Fibroblast of lung (primary cell): ENCODE measurements at regions not wholly inside any gene's neighbourhood (a gene's known extent, or its start where the extent isn't known, plus 50 kb on each side); places are given as distances from the start of the nearest gene placed in this dataset.

Experiments used
- DNase-seq, 2 donors: peaks; one replicate each; pipeline versions ENCODE4 v3.0.0 to v3.0.0-alpha.2; 2010; ENCODE audit warnings: low read depth in 2 of 2
- H2AFZ ChIP-seq: 2 replicates; pipeline ENCODE4 v1.5.1; 2012; ENCODE audit warnings: low read length, control low read depth, inconsistent platforms
- H3K27ac ChIP-seq: 2 replicates; pipeline ENCODE4 v1.5.1; 2011; ENCODE audit warnings: low read length, control low read depth; ENCODE audit not compliant: insufficient read depth
- H3K27me3 ChIP-seq: 2 replicates; pipeline ENCODE4 v1.5.1; 2011; ENCODE audit warnings: mild to moderate bottlenecking, low read length; ENCODE audit not compliant: control insufficient read depth, insufficient read depth
- H3K36me3 ChIP-seq: 2 replicates; pipeline ENCODE4 v1.5.1; 2011; ENCODE audit warnings: low read length; ENCODE audit not compliant: control insufficient read depth, insufficient read depth
- H3K4me1 ChIP-seq: 2 replicates; pipeline ENCODE4 v1.5.1; 2011; ENCODE audit warnings: low read length; ENCODE audit not compliant: control insufficient read depth, insufficient read depth; ENCODE audit errors: extremely low read depth
- H3K4me2 ChIP-seq: 2 replicates; pipeline ENCODE4 v1.5.1; 2011; ENCODE audit warnings: low read length, control low read depth; ENCODE audit not compliant: insufficient read depth; ENCODE audit errors: extremely low read depth
- H3K4me3 ChIP-seq, 4 experiments: fragments of 200-600 bp in 1 of 4; sonication (generic) in 1 of 4; replicated peaks in 1 of 4; 2 replicates each; pipeline ENCODE4 v1.5.1; 2011 to 2016; ENCODE audit warnings: low read length in 4 of 4, low read depth in 3 of 4, mild to moderate bottlenecking in 3 of 4, control low read depth in 2 of 4, inconsistent platforms in 1 of 4, mixed read lengths in 1 of 4; ENCODE audit not compliant: insufficient read depth in 1 of 4; ENCODE audit errors: control extremely low read depth in 1 of 4
- H3K79me2 ChIP-seq: 2 replicates; pipeline ENCODE4 v1.5.1; 2012; ENCODE audit warnings: mild to moderate bottlenecking, low read length, inconsistent platforms; ENCODE audit not compliant: control insufficient read depth, insufficient read depth
- H3K9ac ChIP-seq: 2 replicates; pipeline ENCODE4 v1.5.1; 2011; ENCODE audit warnings: mild to moderate bottlenecking, low read length, control low read depth; ENCODE audit not compliant: insufficient read depth
- H3K9me3 ChIP-seq: 2 replicates; pipeline ENCODE4 v1.5.1; 2012; ENCODE audit warnings: low read depth, low read length; ENCODE audit not compliant: control insufficient read depth, insufficient read depth
- H4K20me1 ChIP-seq: 2 replicates; pipeline ENCODE4 v1.5.1; 2011; ENCODE audit warnings: low read length; ENCODE audit not compliant: control insufficient read depth, insufficient read depth; ENCODE audit errors: extremely low read depth
- CTCF ChIP-seq, 2 donors: IDR thresholded peaks in 1 of 2; conservative IDR thresholded peaks in 1 of 2; 1 replicate in 1 of 2; 2 replicates in 1 of 2; pipeline ENCODE4 v1.5.1; 2011 to 2012; ENCODE audit warnings: low read length in 2 of 2, control low read depth in 1 of 2, inconsistent platforms in 1 of 2, low read depth in 1 of 2, mild to moderate bottlenecking in 1 of 2
- EZH2 ChIP-seq: IDR thresholded peaks from 2 replicates; pipeline ENCODE4 v1.5.1; 2012; ENCODE audit warnings: low read length, control low read depth, mild to moderate bottlenecking; ENCODE audit errors: missing control alignments

DNA sequence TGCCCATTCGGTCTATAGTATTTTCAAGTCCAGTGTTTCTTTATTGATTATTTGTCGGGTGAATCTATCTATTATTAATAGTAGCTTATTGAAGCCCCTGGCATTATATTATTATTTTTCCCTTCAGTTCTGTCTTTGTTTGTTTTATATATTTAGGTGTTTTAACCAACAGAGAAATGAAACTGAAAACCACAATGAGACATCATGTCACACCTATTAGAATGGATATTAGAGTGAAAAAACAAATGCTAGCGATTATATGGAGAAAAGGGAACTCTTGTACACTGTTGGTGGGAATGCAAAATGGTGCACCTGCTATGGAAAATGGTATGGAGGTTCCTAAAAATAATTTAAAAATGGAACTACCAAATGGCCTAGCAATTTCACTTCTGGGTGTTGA is 272.5 kb downstream of the ADAM29 start:
- no peak overlapping the region for H3K27ac ChIP-seq
- no peaks in the 10 kb centered on the region for H3K79me2 ChIP-seq
- no peak for TF ChIP-seq EZH2
- TF ChIP-seq CTCF (conservative IDR thresholded peaks at IDR 0.05 in 1 of 2, IDR thresholded peaks at IDR 0.05 in 1 of 2; ENCODE audit: low read depth in 1 of 2, low read length in 2 of 2) = no peak
- H3K4me3 ChIP-seq = no peak overlapping the region
- no peak overlapping the region for H2AFZ ChIP-seq
- H3K27me3 ChIP-seq = no peaks in the 10 kb centered on the region
- no peak for DNase-seq
- no peak overlapping the region for H3K9ac ChIP-seq
- H3K36me3 ChIP-seq = no peaks in the 10 kb centered on the region
- H4K20me1 ChIP-seq = no peaks in the 10 kb centered on the region
- no peak overlapping the region for H3K4me2 ChIP-seq
- H3K9me3 ChIP-seq = no peaks in the 10 kb centered on the region
- no peaks in the 10 kb centered on the region for H3K4me1 ChIP-seq

DNA sequence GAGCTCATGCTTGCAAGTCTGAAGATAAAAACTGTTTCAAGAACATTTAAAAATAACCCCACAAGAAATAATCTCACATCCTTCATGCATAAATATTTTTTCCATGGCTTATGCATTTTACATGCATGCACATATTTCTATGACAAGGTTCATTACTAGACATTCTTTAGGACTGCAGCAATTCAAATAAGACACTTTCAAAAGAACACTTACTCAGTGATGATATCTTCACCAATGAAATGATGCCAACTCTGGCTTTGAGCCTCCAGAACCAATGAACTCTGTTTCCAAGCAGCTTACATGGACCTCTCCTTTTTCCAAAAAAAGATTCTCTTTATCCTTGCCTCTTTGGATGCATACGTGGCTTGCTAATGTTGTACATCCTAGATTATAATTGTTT is 279.9 kb downstream of the ADAM29 start:
- no peak overlapping the region for H3K4me2 ChIP-seq

GRCh38 chr4:175215208-175215607 is 297.1 kb downstream of the ADAM29 start:
- no peaks in the 10 kb centered on the region for H4K20me1 ChIP-seq
- H3K9ac ChIP-seq = no peak overlapping the region
- H3K4me3 ChIP-seq = no peak overlapping the region
- no peak overlapping the region for H3K27ac ChIP-seq
- H3K4me2 ChIP-seq = no peak overlapping the region
- no peaks in the 10 kb centered on the region for H3K9me3 ChIP-seq
- no peak for DNase-seq
- H2AFZ ChIP-seq = no peak overlapping the region
- H3K4me1 ChIP-seq = no peaks in the 10 kb centered on the region
- TF ChIP-seq EZH2 = no peak
- TF ChIP-seq CTCF (conservative IDR thresholded peaks at IDR 0.05 in 1 of 2, IDR thresholded peaks at IDR 0.05 in 1 of 2; ENCODE audit: low read depth in 1 of 2, low read length in 2 of 2) = no peak
- no peaks in the 10 kb centered on the region for H3K27me3 ChIP-seq
- H3K79me2 ChIP-seq = no peaks in the 10 kb centered on the region
- no peaks in the 10 kb centered on the region for H3K36me3 ChIP-seq

More for the DNA sequence above, 279.9 kb downstream of the ADAM29 start:
- H3K27ac ChIP-seq = no peak overlapping the region
- H4K20me1 ChIP-seq = no peaks in the 10 kb centered on the region
- H3K27me3 ChIP-seq = no peaks in the 10 kb centered on the region
- H3K4me3 ChIP-seq = no peak overlapping the region
- H3K79me2 ChIP-seq = no peaks in the 10 kb centered on the region
- H3K9me3 ChIP-seq = no peaks in the 10 kb centered on the region
- H3K36me3 ChIP-seq = no peaks in the 10 kb centered on the region
- no peak overlapping the region for H3K9ac ChIP-seq
- no peaks in the 10 kb centered on the region for H3K4me1 ChIP-seq
- TF ChIP-seq CTCF (conservative IDR thresholded peaks at IDR 0.05 in 1 of 2, IDR thresholded peaks at IDR 0.05 in 1 of 2; ENCODE audit: low read depth in 1 of 2, low read length in 2 of 2) = no peak
- no peak for DNase-seq
- H2AFZ ChIP-seq = no peak overlapping the region
